GM21381 (cell line): ENCODE measurements at regions not wholly inside any gene's neighbourhood (a gene's known extent, or its start where the extent isn't known, plus 50 kb on each side); places are given as distances from the start of the nearest gene placed in this dataset.
"Not testable (repeated sequence)": the region's sequence is repeated elsewhere in the genome, so short reads cannot be mapped to it uniquely, and the experiment has no call there.

Experiments
- ATAC-seq: cut with Tn5 transposase; IDR thresholded peaks from one replicate; pipeline ENCODE4 v1.9.1; 2021; ENCODE audit warnings: mild to moderate bottlenecking, moderate library complexity; ENCODE audit not compliant: unreplicated experiment

DNA sequence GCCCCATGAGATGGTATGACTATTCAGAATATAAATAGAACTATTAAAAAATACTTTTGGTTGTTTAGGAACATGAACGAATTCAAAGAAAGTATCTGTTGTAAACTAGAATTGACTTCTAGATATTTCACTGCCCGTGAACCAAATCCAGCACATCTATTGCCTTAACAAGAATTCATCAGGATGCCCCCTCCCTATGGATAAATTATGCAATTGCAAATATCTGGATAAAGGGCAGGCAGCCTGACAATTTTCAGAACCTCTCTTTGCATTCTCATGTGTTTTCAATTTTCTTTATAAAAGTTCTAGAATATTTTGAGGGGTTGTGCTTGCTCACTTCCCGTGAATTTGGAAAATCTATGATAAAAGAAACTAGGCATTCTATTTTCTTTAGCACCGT lies 822.1 kb upstream of the SORCS1 start:
- ATAC-seq = no peak

DNA sequence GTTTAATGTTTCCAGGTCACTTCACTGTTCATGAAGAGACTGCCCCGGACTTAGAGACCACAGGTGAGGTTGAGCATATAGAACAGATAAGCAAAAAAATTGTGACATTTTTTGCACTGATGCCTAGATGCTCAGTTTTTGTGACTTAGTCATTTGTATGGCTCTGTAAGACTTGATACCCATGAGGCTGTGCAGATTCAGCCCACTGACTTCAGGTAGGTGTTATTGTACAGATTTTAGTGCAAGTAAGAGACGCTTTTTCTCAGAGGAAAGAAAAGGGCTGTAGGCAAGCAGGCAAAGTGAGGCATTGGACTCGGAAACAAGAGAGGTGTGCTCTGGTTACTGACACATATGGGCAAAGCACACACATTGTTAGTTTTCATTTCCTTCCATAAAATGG lies 820.1 kb upstream of the SORCS1 start:
- no peak for ATAC-seq

GRCh38 chr10:107984149-107984548 lies 819.6 kb upstream of the SORCS1 start:
- no peak for ATAC-seq

DNA sequence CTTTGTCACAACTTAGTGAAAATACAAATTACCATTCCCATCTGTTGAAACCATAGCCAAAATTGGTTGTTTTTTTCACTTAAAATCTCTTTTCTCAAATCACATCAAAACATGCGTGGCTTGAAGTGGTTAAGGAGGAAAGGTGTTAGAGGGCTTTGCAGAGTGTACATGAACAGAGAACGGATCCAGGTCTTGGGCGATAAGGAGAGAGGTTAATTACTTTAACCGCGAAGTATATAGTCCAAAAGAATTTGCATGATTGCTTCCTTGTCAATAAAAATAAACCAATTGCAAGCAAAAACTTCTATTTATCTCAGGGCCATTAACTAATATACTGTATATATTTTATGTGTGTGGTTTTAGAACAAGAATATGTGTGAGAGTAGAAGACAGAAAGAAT lies 813.9 kb upstream of the SORCS1 start:
- ATAC-seq = no peak

GRCh38 chr10:107971973-107972372 lies 807.5 kb upstream of the SORCS1 start:
- ATAC-seq = no peak

DNA sequence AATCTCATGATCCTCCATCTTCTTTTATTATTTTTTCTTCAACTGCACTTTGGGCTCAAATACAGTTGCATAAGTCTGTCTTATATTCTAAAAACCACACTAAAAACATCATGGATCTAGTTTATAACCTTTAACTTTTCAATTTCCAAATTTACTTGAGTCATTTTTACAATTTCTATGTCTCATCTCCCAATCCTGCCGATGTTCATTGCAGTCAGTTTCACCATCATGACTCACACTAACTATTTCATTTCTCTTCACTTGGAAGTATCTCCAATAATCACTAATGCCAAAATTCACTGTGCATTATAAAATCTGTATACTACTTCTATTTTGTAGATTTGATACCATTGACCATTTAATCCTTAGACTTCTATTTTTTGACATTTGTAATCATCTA lies 806.9 kb upstream of the SORCS1 start:
- ATAC-seq = no peak

GRCh38 chr10:107970512-107970911 lies 806.0 kb upstream of the SORCS1 start:
- ATAC-seq = no peak

DNA sequence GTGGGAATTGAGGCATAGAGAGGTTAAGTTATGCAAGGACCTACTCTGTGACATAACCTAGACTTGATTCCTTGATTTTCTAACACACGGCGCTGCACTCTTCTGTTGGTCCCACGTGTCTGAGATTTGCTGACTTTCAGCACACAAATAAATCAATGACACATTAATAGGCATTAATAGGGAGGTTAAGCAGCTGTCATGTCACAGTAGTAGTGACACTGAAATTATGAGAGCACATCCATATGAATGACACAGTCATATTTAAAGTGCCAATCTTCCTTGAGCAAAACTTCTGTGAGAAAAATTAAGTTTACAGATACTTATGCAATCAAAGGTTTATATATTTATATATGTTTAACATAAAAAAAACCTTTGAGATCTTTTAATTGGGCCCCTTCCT lies 805.4 kb upstream of the SORCS1 start:
- no peak for ATAC-seq

DNA sequence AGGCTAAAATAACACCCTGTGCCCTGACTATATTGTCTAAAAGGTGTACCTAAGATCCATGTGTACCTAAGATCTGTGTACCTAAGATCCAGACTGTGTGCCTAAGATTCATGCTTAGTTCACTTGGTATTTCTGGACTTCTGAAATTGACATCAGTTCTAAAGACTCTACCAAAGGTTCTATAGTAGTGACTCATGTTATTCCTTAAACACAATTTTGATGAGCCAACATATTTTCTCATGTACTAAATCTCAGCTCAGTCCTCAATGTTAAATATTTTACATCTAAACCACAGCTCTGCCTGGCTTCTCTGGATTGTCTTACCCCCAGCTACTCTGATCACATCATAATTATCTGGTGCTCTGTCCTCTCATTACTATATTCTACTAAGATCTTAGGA lies 802.3 kb upstream of the SORCS1 start:
- ATAC-seq = no peak

- ATAC-seq = no peak
These were observed 788.4 kb upstream of the SORCS1 start for GRCh38 chr10:107952649-107953556.

- ATAC-seq = not testable (repeated sequence)
These were observed 786.0 kb upstream of the SORCS1 start for GRCh38 chr10:107950411-107951062.

GRCh38 chr10:107942826-107943225 lies 778.3 kb upstream of the SORCS1 start:
- ATAC-seq = no peak

GRCh38 chr10:107933076-107933475 lies 768.6 kb upstream of the SORCS1 start:
- no peak for ATAC-seq

DNA sequence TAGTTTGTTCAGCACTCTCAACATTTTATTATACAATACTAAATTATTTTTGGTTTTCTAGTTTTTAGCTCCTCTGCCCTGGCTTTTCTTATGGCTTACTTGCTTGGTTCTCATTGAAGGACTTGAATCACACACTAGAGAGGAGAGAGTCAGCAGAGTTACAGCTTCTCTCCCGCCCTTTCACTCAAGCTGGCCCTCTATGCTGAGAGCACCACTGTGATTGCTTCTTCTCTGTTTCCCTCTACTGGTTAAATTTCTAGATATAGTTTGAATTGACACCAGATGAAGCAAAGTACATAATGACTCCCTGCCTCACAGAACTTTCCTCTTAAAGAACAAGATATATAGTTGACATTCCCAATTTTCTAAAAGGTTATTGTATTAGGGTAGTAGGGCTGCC lies 767.3 kb upstream of the SORCS1 start:
- no peak for ATAC-seq

DNA sequence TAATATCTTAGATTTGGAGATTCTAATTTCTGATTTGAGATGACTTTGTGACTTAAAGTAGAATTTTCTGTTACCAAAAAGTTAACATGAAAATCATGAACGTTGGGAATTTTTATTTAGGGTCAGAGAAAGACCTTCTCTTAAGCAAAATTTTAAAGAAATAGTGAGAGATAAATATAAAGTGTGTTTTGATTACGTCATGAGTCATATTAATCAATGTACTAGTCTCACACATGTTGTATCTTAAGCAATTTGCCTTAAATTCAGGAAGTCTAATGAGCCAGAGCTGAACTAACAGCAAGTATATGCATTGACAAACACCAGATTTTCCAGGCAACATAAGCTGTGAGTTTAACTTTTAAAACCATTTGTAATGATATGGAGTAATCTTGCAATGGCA lies 765.5 kb upstream of the SORCS1 start:
- no peak for ATAC-seq

GRCh38 chr10:107924458-107924857 lies 760.0 kb upstream of the SORCS1 start:
- no peak for ATAC-seq

- ATAC-seq = no peak
These were observed 755.2 kb upstream of the SORCS1 start for GRCh38 chr10:107919626-107920235.

DNA sequence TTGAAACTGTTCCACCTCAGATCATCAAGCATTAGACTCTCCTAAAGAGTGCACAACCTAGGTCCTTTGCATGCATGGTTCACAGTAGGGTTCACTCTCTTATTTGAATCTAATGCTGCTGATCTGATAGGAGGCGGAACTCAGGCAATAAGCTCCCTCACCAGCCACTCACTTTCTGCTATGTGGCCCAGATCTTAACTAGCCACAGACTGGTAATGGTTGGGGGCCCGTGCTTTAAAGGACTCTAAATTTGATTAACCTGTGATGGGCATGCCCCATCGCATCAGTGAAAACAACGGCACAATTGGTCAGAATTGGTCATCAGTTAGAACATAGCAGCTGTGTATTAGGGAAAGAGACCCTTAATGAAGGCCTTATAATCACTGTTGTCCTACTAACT lies 753.7 kb upstream of the SORCS1 start:
- ATAC-seq = no peak

DNA sequence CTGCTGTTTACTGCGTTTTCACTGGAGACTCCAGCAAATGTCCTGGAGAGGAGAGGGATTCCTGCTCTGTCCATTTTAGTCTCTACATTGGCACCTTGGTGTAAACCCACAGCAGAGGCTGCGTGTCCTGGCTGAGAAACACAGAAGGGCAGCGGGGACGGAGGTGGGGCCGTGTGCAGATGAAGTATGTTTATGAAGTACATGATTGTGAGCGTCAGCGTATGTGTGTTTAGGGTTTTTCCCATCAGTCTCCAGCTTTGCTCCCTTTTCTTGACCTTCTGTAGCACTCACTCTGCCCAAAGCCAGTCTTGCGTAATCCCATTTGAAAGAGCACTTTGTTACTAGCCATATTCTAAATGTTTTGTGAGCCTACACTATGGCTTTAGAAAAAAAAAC lies 750.7 kb upstream of the SORCS1 start:
- no peak for ATAC-seq

GRCh38 chr10:107914450-107915214 lies 750.1 kb upstream of the SORCS1 start:
- no peak for ATAC-seq
